ENCODE measurements at regions not wholly inside any gene's neighbourhood (a gene's known extent, or its start where the extent isn't known, plus 50 kb on each side); places are given as distances from the start of the nearest gene placed in this dataset.

DNA sequence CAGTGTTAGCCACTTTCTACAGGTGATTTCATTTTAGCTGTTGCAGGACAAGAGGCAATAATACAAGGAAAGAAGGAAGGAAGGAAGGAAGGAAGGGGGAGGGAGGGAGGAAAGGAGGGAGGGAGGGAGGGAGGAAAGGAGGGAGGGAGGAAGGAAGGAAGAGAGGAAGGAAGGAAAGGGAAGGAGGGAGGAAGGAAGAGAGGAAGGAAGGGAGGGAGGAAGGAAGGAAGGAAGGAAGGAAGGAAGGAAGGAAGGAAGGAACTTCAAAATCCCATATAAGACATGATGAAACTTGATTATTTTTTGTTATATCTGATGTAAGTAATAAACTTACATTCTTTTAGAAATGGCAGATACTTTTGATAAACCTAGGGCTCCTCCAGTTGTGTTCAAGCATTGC is 83.6 kb downstream of the TFAP2B start:
- TF ChIP-seq, protein P1, sequence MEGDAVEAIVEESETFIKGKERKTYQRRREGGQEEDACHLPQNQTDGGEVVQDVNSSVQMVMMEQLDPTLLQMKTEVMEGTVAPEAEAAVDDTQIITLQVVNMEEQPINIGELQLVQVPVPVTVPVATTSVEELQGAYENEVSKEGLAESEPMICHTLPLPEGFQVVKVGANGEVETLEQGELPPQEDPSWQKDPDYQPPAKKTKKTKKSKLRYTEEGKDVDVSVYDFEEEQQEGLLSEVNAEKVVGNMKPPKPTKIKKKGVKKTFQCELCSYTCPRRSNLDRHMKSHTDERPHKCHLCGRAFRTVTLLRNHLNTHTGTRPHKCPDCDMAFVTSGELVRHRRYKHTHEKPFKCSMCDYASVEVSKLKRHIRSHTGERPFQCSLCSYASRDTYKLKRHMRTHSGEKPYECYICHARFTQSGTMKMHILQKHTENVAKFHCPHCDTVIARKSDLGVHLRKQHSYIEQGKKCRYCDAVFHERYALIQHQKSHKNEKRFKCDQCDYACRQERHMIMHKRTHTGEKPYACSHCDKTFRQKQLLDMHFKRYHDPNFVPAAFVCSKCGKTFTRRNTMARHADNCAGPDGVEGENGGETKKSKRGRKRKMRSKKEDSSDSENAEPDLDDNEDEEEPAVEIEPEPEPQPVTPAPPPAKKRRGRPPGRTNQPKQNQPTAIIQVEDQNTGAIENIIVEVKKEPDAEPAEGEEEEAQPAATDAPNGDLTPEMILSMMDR (IDR thresholded peaks at IDR 0.05; ENCODE audit: low read depth, low read length, poor library complexity, severe bottlenecking) = no peak
- no peak for TF ChIP-seq EZH2phosphoT487 (IDR thresholded peaks at IDR 0.05; ENCODE audit: borderline replicate concordance, low read length)
